ENCODE measurements at regions not wholly inside any gene's neighbourhood (a gene's known extent, or its start where the extent isn't known, plus 50 kb on each side); places are given as distances from the start of the nearest gene placed in this dataset.
A peak's percentile ranks its signal among the peaks of the same experiment; 100 is the strongest.

GRCh38 chr17:5943982-5944381 is 126.2 kb upstream of the WSCD1 start:
- no peaks in the 10 kb centered on the region for H3K36me3 ChIP-seq (ENCODE audit: control insufficient read depth in 2 of 2, insufficient read depth in 2 of 2, low read length in 1 of 2)
- no peak overlapping the region for H3K27ac ChIP-seq (ENCODE audit: low read depth in 1 of 2, low read length in 1 of 2)
- H3K9me3 ChIP-seq (ENCODE audit: control insufficient read depth in 2 of 2, insufficient read depth in 1 of 2, low read length in 1 of 2) = no peaks in the 10 kb centered on the region
- no peaks in the 10 kb centered on the region for H3K27me3 ChIP-seq (ENCODE audit: control insufficient read depth in 2 of 2, insufficient read depth in 1 of 2, low read length in 1 of 2)
- H3K4me3 ChIP-seq (ENCODE audit: low read length in 2 of 2) = no peak overlapping the region
- no peaks in the 10 kb centered on the region for H3K4me1 ChIP-seq (ENCODE audit: control insufficient read depth in 2 of 2, insufficient read depth in 2 of 2, low read length in 2 of 2)
- 81% methylated on average over 6 of the region's 6 CpGs for WGBS
- no peak for DNase-seq (ENCODE audit: low read depth in 6 of 9, low spot score in 9 of 9)

- no peak for DNase-seq (ENCODE audit: low read depth in 6 of 9, low spot score in 9 of 9)
- no peaks in the 10 kb centered on the region for H3K36me3 ChIP-seq (ENCODE audit: control insufficient read depth in 2 of 2, insufficient read depth in 2 of 2, low read length in 1 of 2)
- H3K4me3 ChIP-seq (ENCODE audit: low read length in 2 of 2) = no peak overlapping the region
- WGBS = 91% methylated on average over 2 of the region's 2 CpGs
- H3K4me1 ChIP-seq (ENCODE audit: control insufficient read depth in 2 of 2, insufficient read depth in 2 of 2, low read length in 2 of 2) = no peaks in the 10 kb centered on the region
- H3K9me3 ChIP-seq (ENCODE audit: control insufficient read depth in 2 of 2, insufficient read depth in 1 of 2, low read length in 1 of 2) = no peaks in the 10 kb centered on the region
- no peak overlapping the region for H3K27ac ChIP-seq (ENCODE audit: low read depth in 1 of 2, low read length in 1 of 2)
- H3K27me3 ChIP-seq (ENCODE audit: control insufficient read depth in 2 of 2, insufficient read depth in 1 of 2, low read length in 1 of 2) = no peaks in the 10 kb centered on the region
Measured at GRCh38 chr17:5947701-5948180, 122.4 kb upstream of the WSCD1 start.

GRCh38 chr17:5948811-5949210 is 121.4 kb upstream of the WSCD1 start:
- WGBS = 95% methylated on average over 3 of the region's 3 CpGs
- Histone ChIP-seq H3K4me1 (ENCODE audit: control insufficient read depth in 2 of 2, insufficient read depth in 2 of 2, low read length in 2 of 2) (no peaks in the 10 kb centered on the region), H3K36me3 (ENCODE audit: control insufficient read depth in 2 of 2, insufficient read depth in 2 of 2, low read length in 1 of 2) (no peaks in the 10 kb centered on the region), H3K9me3 (ENCODE audit: control insufficient read depth in 2 of 2, insufficient read depth in 1 of 2, low read length in 1 of 2) (no peaks in the 10 kb centered on the region), H3K27me3 (ENCODE audit: control insufficient read depth in 2 of 2, insufficient read depth in 1 of 2, low read length in 1 of 2) (no peaks in the 10 kb centered on the region), H3K4me3 (ENCODE audit: low read length in 2 of 2) (no peak overlapping the region), H3K27ac (ENCODE audit: low read depth in 1 of 2, low read length in 1 of 2) (no peak overlapping the region)
- DNase-seq (ENCODE audit: low read depth in 6 of 9, low spot score in 9 of 9) = no peak

- Histone ChIP-seq H3K4me1 (ENCODE audit: control insufficient read depth in 2 of 2, insufficient read depth in 2 of 2, low read length in 2 of 2) (no peaks in the 10 kb centered on the region), H3K36me3 (ENCODE audit: control insufficient read depth in 2 of 2, insufficient read depth in 2 of 2, low read length in 1 of 2) (no peaks in the 10 kb centered on the region), H3K27ac (ENCODE audit: low read depth in 1 of 2, low read length in 1 of 2) (no peak overlapping the region), H3K4me3 (ENCODE audit: low read length in 2 of 2) (no peak overlapping the region), H3K9me3 (ENCODE audit: control insufficient read depth in 2 of 2, insufficient read depth in 1 of 2, low read length in 1 of 2) (no peaks in the 10 kb centered on the region), H3K27me3 (ENCODE audit: control insufficient read depth in 2 of 2, insufficient read depth in 1 of 2, low read length in 1 of 2) (no peaks in the 10 kb centered on the region)
- WGBS = 51% methylated on average over 8 of the region's 8 CpGs
- peak in 1 of 9 donors; percentile 3 for DNase-seq (ENCODE audit: low read depth in 6 of 9, low spot score in 9 of 9)
Measured at GRCh38 chr17:5950878-5951277, 119.3 kb upstream of the WSCD1 start.

- DNase-seq (ENCODE audit: low read depth in 6 of 9, low spot score in 9 of 9) = no peak
- Histone ChIP-seq H3K27me3 (ENCODE audit: control insufficient read depth in 2 of 2, insufficient read depth in 1 of 2, low read length in 1 of 2) (no peaks in the 10 kb centered on the region), H3K36me3 (ENCODE audit: control insufficient read depth in 2 of 2, insufficient read depth in 2 of 2, low read length in 1 of 2) (no peaks in the 10 kb centered on the region), H3K9me3 (ENCODE audit: control insufficient read depth in 2 of 2, insufficient read depth in 1 of 2, low read length in 1 of 2) (no peaks in the 10 kb centered on the region), H3K27ac (ENCODE audit: low read depth in 1 of 2, low read length in 1 of 2) (no peak overlapping the region), H3K4me1 (ENCODE audit: control insufficient read depth in 2 of 2, insufficient read depth in 2 of 2, low read length in 2 of 2) (no peaks in the 10 kb centered on the region), H3K4me3 (ENCODE audit: low read length in 2 of 2) (no peak overlapping the region)
- 79% methylated on average over 3 of the region's 3 CpGs for WGBS
Measured at GRCh38 chr17:5951912-5952311, 118.3 kb upstream of the WSCD1 start.

GRCh38 chr17:5952518-5952917 is 117.7 kb upstream of the WSCD1 start:
- no peak overlapping the region for H3K27ac ChIP-seq (ENCODE audit: low read depth in 1 of 2, low read length in 1 of 2)
- DNase-seq (ENCODE audit: low read depth in 6 of 9, low spot score in 9 of 9) = no peak
- no peaks in the 10 kb centered on the region for H3K9me3 ChIP-seq (ENCODE audit: control insufficient read depth in 2 of 2, insufficient read depth in 1 of 2, low read length in 1 of 2)
- H3K4me1 ChIP-seq (ENCODE audit: control insufficient read depth in 2 of 2, insufficient read depth in 2 of 2, low read length in 2 of 2) = no peaks in the 10 kb centered on the region
- no peak overlapping the region for H3K4me3 ChIP-seq (ENCODE audit: low read length in 2 of 2)
- H3K36me3 ChIP-seq (ENCODE audit: control insufficient read depth in 2 of 2, insufficient read depth in 2 of 2, low read length in 1 of 2) = no peaks in the 10 kb centered on the region
- H3K27me3 ChIP-seq (ENCODE audit: control insufficient read depth in 2 of 2, insufficient read depth in 1 of 2, low read length in 1 of 2) = no peaks in the 10 kb centered on the region
- whole genome bisulfite sequencing = 91% methylated on average over 4 of the region's 4 CpGs

GRCh38 chr17:5955764-5956163 is 114.4 kb upstream of the WSCD1 start:
- Histone ChIP-seq H3K27ac (ENCODE audit: low read depth in 1 of 2, low read length in 1 of 2) (no peak overlapping the region), H3K4me1 (ENCODE audit: control insufficient read depth in 2 of 2, insufficient read depth in 2 of 2, low read length in 2 of 2) (no peaks in the 10 kb centered on the region), H3K9me3 (ENCODE audit: control insufficient read depth in 2 of 2, insufficient read depth in 1 of 2, low read length in 1 of 2) (no peaks in the 10 kb centered on the region), H3K27me3 (ENCODE audit: control insufficient read depth in 2 of 2, insufficient read depth in 1 of 2, low read length in 1 of 2) (no peaks in the 10 kb centered on the region), H3K36me3 (ENCODE audit: control insufficient read depth in 2 of 2, insufficient read depth in 2 of 2, low read length in 1 of 2) (no peaks in the 10 kb centered on the region), H3K4me3 (ENCODE audit: low read length in 2 of 2) (no peak overlapping the region)
- DNase-seq (ENCODE audit: low read depth in 6 of 9, low spot score in 9 of 9) = no peak
- WGBS = 89% methylated on average over 2 of the region's 2 CpGs

GRCh38 chr17:5958850-5959249 is 111.3 kb upstream of the WSCD1 start:
- H3K27me3 ChIP-seq (ENCODE audit: control insufficient read depth in 2 of 2, insufficient read depth in 1 of 2, low read length in 1 of 2) = no peaks in the 10 kb centered on the region
- no peak overlapping the region for H3K27ac ChIP-seq (ENCODE audit: low read depth in 1 of 2, low read length in 1 of 2)
- WGBS = 92% methylated on average over 4 of the region's 4 CpGs
- no peak for DNase-seq (ENCODE audit: low read depth in 6 of 9, low spot score in 9 of 9)
- no peaks in the 10 kb centered on the region for H3K36me3 ChIP-seq (ENCODE audit: control insufficient read depth in 2 of 2, insufficient read depth in 2 of 2, low read length in 1 of 2)
- H3K4me1 ChIP-seq (ENCODE audit: control insufficient read depth in 2 of 2, insufficient read depth in 2 of 2, low read length in 2 of 2) = no peaks in the 10 kb centered on the region
- no peaks in the 10 kb centered on the region for H3K9me3 ChIP-seq (ENCODE audit: control insufficient read depth in 2 of 2, insufficient read depth in 1 of 2, low read length in 1 of 2)
- no peak overlapping the region for H3K4me3 ChIP-seq (ENCODE audit: low read length in 2 of 2)

- Histone ChIP-seq H3K4me1 (ENCODE audit: control insufficient read depth in 2 of 2, insufficient read depth in 2 of 2, low read length in 2 of 2) (no peaks in the 10 kb centered on the region), H3K27ac (ENCODE audit: low read depth in 1 of 2, low read length in 1 of 2) (no peak overlapping the region), H3K36me3 (ENCODE audit: control insufficient read depth in 2 of 2, insufficient read depth in 2 of 2, low read length in 1 of 2) (no peaks in the 10 kb centered on the region), H3K27me3 (ENCODE audit: control insufficient read depth in 2 of 2, insufficient read depth in 1 of 2, low read length in 1 of 2) (no peaks in the 10 kb centered on the region), H3K4me3 (ENCODE audit: low read length in 2 of 2) (no peak overlapping the region), H3K9me3 (ENCODE audit: control insufficient read depth in 2 of 2, insufficient read depth in 1 of 2, low read length in 1 of 2) (no peaks in the 10 kb centered on the region)
- WGBS = 93% methylated on average over 4 of the region's 4 CpGs
- no peak for DNase-seq (ENCODE audit: low read depth in 6 of 9, low spot score in 9 of 9)
Measured at GRCh38 chr17:5962371-5962770, 107.8 kb upstream of the WSCD1 start.

GRCh38 chr17:5971969-5972368 is 98.2 kb upstream of the WSCD1 start:
- Histone ChIP-seq H3K36me3 (ENCODE audit: control insufficient read depth in 2 of 2, insufficient read depth in 2 of 2, low read length in 1 of 2) (no peaks in the 10 kb centered on the region), H3K4me1 (ENCODE audit: control insufficient read depth in 2 of 2, insufficient read depth in 2 of 2, low read length in 2 of 2) (no peaks in the 10 kb centered on the region), H3K27me3 (ENCODE audit: control insufficient read depth in 2 of 2, insufficient read depth in 1 of 2, low read length in 1 of 2) (no peaks in the 10 kb centered on the region), H3K27ac (ENCODE audit: low read depth in 1 of 2, low read length in 1 of 2) (no peak overlapping the region), H3K9me3 (ENCODE audit: control insufficient read depth in 2 of 2, insufficient read depth in 1 of 2, low read length in 1 of 2) (no peaks in the 10 kb centered on the region), H3K4me3 (ENCODE audit: low read length in 2 of 2) (no peak overlapping the region)
- DNase-seq (ENCODE audit: low read depth in 6 of 9, low spot score in 9 of 9) = no peak
- WGBS = 92% methylated on average over 1 of the region's 1 CpG
